HG02759 (cell line): ENCODE measurements at regions not wholly inside any gene's neighbourhood (a gene's known extent, or its start where the extent isn't known, plus 50 kb on each side); places are given as distances from the start of the nearest gene placed in this dataset.

Source experiments
- ATAC-seq: cut with Tn5 transposase; IDR thresholded peaks from one replicate; pipeline ENCODE4 v1.9.1; 2021; ENCODE audit warnings: mild to moderate bottlenecking, moderate library complexity; ENCODE audit not compliant: unreplicated experiment

- ATAC-seq: no peak
These were observed 191.4 kb upstream of the RORA start for GRCh38 chr15:61420546-61420945.

- no peak for ATAC-seq
These were observed 186.6 kb upstream of the RORA start for GRCh38 chr15:61415617-61416120.

DNA sequence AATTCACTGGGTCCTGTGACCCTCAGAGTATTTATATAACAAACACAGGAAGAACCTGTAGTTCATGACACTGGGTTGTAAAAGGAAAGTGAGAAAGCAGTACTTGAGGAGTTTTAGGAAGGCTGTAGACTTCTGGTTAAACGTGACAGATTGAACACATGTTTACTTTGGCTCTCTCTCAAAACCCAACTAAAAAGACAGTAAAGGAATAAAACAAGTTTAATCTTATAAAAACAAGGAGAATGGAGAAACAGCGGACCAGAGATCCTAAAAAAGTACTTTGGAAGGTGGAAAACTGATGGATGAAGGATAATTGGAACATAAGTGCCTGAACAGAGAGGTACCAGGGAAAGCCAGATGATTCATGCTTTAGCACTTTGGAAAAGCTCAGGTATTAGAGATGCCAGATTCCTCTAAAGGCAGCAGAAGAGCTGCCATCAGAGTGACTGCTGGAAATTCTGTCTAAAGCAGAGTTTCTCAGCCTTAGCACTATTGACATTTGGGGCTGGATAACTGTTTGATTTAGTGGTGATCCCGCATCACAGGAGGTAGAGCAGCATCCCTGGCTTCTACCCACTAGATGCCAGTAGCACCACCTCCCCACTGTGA is 182.9 kb upstream of the RORA start:
- ATAC-seq: no peak

- ATAC-seq: no peak
These were observed 181.6 kb upstream of the RORA start for GRCh38 chr15:61410662-61411061.

- ATAC-seq: no peak
These were observed 175.5 kb upstream of the RORA start for GRCh38 chr15:61404567-61404966.

DNA sequence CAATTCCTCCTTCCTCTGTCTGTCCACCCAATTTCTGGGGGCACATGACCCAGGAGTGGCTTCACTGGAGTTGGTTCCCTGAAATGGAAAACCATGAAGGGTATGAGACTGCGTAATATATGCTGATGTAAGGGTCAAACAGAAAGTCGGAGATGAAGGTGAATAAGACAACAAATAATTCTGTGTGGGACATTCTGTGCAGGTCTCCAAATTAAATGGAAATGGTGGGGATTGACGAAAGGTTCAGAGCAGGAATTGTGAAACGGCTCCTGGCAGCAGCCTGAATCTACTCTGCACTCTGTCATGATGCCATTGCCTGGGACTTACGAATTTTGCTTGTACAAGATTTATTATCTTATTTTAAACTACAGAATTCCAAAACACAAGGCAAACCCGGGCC is 174.8 kb upstream of the RORA start:
- no peak for ATAC-seq

- no peak for ATAC-seq
These were observed 173.0 kb upstream of the RORA start for GRCh38 chr15:61401903-61402698.

GRCh38 chr15:61398310-61398709 is 169.2 kb upstream of the RORA start:
- ATAC-seq: no peak

- ATAC-seq: no peak
These were observed 167.3 kb upstream of the RORA start for GRCh38 chr15:61396235-61396919.

DNA sequence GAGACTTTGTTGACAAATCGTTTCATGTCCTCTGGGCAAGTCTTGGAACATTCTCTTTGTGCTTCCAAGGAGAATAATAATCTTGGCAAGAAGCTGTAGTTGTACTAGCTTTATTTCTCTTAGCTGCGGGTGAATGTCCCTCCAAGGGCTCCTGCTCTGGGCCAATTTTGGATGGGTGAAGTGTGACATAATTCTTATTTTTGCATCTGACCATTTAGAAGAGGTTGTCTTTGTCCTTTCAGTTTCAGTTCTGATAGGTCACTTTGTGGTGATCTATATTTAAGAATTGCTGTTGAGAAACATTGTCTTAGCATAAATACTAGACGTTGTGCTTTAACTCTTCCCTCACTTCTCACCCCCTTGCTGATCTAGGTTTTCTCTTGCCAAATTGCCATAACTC is 164.8 kb upstream of the RORA start:
- ATAC-seq: no peak

DNA sequence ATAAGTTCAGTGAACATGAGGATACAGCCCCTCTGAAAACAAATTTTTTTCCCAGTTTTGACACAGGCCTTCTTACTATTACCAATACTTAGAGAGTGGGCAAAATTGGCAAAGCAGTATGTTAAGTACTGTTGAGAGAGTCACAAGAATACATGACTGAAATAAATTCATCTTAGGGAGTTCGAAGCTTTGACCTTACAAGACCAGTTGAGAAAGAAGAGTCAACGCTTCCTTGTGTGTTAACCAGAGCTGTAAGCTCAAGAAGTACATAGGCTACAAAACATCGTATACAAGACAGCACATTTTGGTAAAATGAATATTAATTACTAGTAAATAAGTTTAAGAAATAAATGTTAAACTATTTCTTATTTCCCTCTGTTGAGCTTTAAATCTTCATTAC is 164.4 kb upstream of the RORA start:
- no peak for ATAC-seq

DNA sequence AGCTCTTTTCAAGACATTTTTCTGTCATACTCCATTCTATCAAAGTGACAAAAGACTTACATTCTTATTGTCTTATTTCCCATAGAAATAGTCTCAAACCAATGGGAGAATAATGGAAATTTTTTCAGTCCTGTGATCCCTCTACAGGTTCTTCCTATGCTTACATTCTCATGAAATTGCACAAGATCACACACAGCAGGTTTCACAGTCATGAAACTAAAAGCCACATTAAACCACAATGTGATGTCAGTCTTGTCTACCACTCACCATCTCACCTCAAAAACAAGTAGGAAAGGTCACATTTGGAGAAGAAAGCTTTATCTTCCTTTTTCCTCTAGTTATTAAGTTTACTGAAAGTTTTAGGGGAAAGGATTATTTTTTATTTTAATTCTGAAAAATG is 161.0 kb upstream of the RORA start:
- no peak for ATAC-seq

DNA sequence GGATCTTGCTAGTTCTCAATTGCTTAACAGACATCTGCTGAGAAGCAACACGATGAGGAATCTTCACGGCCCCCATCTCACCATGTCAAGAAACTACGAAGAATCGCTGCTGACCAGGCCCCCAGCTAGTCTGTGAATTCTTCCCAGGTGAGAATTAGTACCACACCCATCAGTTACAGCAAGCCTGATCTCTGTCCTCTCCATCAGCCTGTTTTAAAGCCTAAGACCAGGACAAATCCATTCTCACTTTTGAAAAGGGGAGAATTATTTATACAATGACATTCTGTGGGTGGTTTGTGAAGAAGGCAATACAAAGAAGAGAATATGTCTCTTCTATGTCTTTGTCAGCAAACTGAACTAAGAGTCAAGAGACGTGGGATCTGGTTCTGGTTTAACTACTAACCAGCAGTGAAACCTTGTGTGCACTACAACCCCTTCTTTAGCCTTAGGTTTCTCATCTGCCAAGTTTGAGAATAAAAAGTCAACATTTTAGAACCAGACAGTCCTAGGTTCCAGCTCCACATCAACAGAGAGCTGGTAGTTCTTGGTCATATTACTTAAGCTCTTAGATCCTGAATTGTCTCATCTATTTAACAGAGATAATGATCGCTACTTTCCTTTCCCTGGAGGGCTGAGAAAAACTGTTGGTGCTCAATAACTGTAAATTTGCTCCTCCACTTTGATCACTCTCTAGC is 160.4 kb upstream of the RORA start:
- ATAC-seq: no peak

GRCh38 chr15:61387675-61388074 is 158.6 kb upstream of the RORA start:
- no peak for ATAC-seq

GRCh38 chr15:61383421-61383820 is 154.3 kb upstream of the RORA start:
- no peak for ATAC-seq

- no peak for ATAC-seq
These were observed 153.8 kb upstream of the RORA start for GRCh38 chr15:61382927-61383326.

- no peak for ATAC-seq
These were observed 152.4 kb upstream of the RORA start for GRCh38 chr15:61381501-61381900.

DNA sequence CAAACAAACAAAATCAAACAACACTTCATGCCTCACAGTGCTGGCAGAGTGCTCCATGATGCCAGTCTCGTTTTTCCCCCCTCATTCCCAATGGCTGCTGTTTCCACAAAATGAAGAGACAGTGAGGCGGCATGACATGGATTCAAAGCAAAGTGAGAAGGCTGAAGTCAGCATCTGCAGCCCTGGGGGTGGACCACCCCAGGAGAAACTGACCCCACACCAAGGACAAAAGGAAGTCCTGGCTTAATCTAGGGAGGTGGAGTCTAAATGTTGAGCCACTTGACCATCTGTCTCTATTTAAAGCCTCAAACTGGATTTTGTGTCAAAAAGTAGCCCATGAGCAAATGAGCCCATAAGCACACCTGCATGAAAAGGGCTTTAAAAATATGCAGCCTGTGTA is 151.2 kb upstream of the RORA start:
- ATAC-seq: no peak

GRCh38 chr15:61379005-61379404 is 149.9 kb upstream of the RORA start:
- ATAC-seq: no peak

GRCh38 chr15:61376961-61377360 is 147.9 kb upstream of the RORA start:
- ATAC-seq: no peak

GRCh38 chr15:61376516-61376915 is 147.4 kb upstream of the RORA start:
- ATAC-seq: no peak
